Activated CD4-positive, alpha-beta T cell treated with anti-CD3 and anti-CD28 coated beads, Interleukin-2, Interleukin-6, amounts not matched to agents 100 ng/mL and 50 ng/mL, durations not matched to agents 16 hours and 8 hours (primary cell): ENCODE measurements at regions not wholly inside any gene's neighbourhood (a gene's known extent, or its start where the extent isn't known, plus 50 kb on each side); places are given as distances from the start of the nearest gene placed in this dataset.

Source experiments
- DNase-seq: peaks from one replicate; pipeline ENCODE4 v3.0.0-alpha.2; 2020

- no peak for DNase-seq
Observed at GRCh38 chr20:60518022-60518421, 559.8 kb downstream of the CDH26 start.

DNA sequence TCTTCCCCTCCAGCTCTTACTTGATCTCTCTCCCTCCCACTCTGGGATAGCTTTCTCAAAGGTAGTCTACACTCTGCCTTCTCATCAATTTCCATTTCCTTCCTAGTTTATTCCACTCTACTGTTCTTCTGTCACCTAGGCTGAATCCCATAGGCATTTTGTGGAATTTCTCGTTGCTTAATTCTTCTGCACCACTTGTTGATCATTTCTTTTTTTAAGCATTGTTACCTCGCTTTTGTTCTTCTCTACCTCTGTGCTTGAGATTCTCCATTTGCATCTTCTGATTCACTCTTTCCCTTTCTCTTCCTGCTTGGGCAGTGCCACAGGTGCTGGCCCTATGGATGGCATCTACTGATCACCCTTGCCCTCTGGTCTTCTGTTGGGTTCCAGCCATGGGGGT lies 567.2 kb downstream of the CDH26 start:
- no peak for DNase-seq

DNA sequence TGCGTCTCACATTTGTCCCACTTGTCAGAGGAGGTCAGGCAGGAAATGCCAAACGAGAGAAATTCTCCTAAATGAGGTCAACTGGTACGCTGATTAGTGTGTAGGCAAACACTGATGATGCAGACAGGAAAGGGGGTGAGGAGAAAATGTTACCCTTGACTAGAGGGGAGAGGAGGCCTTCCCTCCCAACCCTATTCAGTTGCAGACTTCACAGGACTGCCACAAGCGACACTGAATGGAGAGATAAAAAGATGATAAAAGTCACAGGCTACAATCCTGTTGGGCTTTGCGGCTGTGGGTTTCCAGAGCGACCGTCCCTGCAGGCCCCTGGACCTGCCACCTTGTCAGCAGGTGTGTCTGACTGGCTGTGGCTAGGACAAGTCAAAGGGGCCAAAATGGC lies 569.4 kb downstream of the CDH26 start:
- no peak for DNase-seq

DNA sequence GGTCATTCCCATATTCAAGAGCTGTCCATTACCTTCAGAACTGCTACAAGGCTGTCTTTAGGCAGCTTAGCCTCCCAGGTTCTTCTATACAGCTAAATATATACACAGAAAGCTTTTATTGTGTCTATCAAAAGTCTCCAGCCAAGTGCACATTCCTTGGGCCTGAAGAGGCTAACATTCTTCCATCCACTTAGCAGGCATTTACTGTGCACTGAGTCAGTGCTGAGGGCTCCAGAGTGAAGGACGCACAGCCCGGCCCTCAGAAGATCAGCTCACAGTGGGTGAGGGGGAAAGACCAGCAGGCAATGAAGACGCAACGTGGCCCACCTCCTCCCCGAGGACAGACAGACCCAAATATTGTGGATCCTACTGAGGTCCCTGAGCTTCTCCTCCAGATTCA lies 569.9 kb downstream of the CDH26 start:
- no peak for DNase-seq

DNA sequence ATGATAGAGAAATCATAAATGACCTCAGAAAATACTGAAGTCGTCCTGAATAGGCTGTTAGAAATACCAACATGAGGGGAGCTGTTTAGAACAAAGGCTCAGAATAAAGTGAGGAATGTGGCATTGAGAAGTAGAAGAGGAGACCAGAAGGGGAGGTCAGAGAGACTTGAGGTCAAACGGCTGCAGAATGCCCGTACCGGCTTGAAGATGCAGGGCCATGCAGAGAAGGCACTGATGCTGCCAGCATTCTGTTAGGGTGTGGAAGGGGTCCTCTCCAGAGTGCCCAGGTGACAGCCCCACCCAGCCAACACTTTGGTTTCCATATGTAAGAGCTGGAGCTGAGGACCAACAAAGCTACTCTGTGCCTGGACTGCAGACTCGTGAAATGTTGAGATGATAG lies 570.9 kb downstream of the CDH26 start:
- no peak for DNase-seq

GRCh38 chr20:60535211-60535610 lies 577.0 kb downstream of the CDH26 start:
- DNase-seq, result no peak

DNA sequence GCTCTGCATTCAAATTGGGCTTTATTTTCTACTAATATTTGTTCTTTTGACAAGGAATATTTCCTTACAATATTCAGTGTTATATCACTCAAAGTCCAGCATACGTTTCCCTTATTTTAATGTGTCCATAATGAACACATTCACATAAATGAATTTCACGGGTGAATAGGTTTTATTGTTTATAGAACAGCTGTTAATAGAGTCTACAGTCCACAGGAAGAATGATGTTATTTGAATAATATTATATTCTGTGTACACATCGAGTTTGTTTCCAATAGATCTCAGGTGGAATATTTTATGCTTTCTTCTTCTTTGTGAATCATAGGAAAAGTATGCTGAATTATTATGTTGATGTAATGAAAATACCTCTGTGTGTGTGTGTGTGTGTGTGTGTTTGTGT lies 582.4 kb downstream of the CDH26 start:
- no peak for DNase-seq

DNA sequence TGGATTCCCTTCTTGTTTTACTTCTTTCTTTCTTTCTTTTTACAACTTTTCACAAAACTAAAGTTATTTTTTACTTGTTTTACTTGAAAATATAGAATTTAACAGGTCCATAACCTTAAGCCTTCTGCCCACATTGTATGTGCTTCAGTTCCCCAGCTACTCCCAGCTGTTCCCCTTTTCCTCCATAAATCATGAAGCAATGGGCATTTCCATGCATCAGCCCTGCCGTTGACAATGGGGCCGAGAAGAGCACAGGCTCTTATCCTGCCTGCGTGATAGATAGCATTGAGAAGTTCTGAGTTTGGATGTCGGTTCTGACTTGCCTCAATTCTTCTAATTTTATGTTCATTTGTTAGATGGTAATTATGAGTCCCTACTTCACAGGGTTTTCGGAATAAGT lies 583.8 kb downstream of the CDH26 start:
- DNase-seq, result no peak

DNA sequence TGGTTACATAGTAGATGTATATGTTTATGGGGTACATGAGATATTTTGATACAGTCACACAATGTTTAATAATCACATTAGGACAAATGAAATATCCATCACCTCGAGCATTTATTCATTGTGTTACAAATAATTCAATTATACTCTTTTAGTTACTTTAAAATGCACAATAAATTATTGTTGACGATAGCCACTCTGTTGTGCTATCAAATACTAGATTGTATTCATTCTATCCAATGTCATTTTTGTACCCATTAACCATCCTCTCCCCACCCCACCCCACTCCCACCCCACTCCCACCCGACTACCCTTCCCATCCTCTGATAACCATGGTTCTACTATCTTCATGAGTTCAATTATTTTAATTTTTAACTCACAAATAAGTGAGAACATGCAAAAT lies 585.4 kb downstream of the CDH26 start:
- DNase-seq, result no peak

- no peak for DNase-seq
Observed at GRCh38 chr20:60553095-60553494, 594.9 kb downstream of the CDH26 start.

DNA sequence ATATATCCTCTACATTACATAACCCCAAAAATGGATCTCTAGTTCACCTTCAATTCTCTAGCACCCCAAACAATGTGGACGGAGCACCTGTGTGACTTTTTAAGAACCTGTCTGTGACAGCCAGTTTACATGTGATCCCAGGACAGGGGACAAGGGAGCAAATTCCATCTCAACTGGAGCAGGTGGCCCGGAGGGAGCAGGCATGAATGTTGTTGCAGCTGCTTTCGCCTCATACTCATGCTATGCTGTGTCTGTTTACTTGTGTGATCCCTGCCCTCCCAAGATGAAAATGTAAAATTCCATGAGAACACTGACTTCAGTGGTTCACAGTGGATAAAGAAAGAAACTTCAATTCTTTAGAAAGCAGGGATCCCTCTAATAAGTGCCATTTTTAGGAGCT lies 600.3 kb downstream of the CDH26 start:
- no peak for DNase-seq

GRCh38 chr20:60559462-60559861 lies 601.2 kb downstream of the CDH26 start:
- no peak for DNase-seq

GRCh38 chr20:60561052-60561451 lies 602.8 kb downstream of the CDH26 start:
- DNase-seq, result no peak

GRCh38 chr20:60565083-60565482 lies 606.9 kb downstream of the CDH26 start:
- no peak for DNase-seq

DNA sequence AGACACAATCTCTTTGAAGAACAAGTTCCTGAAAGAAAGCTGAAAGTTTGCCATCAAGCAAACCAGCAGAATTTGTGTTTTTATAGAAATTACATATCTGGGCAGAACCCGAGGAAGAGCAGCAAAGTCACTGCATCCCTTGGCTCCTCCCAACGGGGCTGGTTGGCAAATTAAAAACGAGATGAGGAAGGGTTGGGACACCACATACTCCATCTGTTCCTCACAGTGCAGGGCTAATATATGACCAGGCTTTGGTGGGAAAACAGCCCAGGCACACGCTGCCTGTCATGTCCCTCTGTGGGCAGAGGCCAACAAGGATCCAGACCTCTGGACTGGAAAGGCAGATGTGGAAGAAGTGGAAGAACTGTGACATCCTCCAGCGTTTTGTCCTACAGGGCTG lies 607.3 kb downstream of the CDH26 start:
- no peak for DNase-seq

DNA sequence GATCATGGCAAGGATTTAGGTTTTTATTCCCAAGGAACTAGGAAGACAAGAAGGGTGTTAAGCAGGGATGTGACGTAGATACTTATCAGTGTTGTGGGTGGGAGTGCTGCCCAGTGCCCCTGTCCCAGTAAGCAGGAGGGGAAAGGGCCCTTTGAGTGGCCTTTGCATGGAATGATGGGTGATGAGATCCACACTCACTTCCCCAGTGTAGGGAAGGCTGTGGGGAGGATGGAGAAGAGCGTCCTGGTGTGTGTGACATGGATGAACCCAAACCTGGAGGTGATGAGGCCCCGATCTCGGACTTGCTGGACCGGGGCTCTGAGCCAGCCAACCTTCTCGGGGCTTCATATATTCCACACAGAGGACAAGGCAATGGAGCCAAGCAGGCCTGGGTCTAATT lies 610.9 kb downstream of the CDH26 start:
- no peak for DNase-seq

DNA sequence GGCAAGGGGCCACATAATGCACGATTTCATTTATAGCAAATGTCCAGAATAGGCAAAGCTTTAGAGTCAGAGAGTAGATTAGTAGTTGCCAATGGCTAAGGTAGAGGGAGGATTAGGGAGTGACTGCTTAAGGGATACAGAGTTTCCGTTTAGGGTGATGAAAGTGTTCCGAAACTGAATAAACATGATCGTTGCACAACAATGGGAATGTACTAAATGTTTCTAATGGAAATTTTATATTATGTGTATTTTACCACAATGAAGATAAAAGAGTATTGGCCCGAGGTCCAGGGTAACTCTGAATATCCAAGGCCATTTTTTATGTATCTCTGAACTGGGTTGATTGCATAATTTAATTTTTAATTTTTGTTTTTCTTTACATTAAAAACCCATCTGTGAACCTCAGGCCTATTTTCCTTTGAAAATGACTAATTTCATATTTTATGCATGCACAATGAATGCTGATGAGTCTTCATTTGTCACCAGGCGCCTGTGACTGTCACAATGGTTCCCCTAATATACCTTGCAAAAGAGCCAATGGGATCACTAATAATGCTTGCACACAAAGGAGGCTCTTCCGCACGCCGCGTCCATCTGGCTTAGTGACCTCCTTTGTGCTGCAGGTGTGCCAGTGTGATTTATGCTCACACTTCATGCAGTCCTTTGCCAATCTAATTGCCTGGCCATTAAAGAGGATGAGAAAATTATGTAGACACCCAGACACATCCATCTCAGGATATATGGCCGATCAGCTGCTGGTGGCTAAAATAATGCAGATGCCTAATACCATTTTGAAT lies 612.5 kb downstream of the CDH26 start:
- no peak for DNase-seq

DNA sequence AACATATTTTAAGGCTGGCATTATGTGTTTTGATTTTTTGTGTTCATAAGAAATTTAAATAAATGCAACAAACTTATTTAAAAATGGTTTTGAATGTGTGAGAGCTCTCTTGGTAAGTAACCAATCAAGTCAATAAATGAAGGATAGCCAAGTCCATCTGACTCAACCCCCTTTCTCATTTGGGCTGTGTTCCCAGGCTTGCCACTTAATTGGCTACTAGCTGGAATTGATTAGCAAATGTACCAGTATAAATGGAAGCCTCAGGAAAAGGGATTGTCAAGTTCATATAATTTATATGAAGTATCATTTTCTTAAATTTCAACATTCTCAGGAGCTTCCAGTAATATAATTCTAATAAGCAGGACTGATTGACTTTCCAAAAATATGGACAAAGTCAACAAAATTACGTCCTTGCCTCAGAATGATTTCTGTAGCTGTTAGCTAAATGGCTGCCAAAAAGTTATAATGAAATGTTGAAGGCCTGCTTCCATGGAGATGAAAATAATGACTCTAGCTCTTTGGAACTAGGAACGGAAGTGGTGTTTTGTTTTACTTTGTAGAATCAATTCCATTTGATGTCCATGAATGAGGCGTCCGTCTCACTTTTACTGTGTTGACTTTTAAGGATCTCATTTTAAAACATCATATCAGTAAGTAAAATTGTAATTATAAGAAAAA lies 614.9 kb downstream of the CDH26 start:
- no peak for DNase-seq

GRCh38 chr20:60576236-60576635 lies 618.0 kb downstream of the CDH26 start:
- no peak for DNase-seq

DNA sequence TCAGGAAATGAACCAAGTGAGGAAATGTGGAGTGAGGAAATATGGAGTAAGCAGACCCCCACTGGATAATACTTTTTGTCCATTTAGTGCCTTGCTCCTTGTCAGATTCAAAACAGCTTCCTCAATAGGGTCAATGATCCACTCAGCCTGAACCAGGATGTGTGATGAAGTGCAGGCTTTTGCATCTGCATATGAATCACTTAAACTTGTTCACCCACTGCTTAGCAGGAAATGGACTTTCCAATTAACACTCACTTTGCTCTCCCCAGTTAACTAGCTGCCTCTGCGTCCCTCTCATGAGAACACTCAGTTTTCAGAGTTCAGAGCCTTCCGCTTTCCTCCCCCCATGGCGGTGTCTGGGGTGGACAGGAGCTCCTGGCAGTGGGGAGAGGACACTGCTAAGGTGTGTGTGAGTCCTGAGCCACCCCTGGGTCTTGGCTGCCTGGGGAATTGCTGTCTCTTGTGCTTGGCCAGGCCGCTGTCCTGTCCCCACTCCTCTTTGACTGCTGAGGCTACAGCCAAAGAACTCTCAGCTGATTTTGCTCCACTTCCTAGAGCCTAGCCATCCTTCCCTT lies 621.8 kb downstream of the CDH26 start:
- DNase-seq, result no peak

DNA sequence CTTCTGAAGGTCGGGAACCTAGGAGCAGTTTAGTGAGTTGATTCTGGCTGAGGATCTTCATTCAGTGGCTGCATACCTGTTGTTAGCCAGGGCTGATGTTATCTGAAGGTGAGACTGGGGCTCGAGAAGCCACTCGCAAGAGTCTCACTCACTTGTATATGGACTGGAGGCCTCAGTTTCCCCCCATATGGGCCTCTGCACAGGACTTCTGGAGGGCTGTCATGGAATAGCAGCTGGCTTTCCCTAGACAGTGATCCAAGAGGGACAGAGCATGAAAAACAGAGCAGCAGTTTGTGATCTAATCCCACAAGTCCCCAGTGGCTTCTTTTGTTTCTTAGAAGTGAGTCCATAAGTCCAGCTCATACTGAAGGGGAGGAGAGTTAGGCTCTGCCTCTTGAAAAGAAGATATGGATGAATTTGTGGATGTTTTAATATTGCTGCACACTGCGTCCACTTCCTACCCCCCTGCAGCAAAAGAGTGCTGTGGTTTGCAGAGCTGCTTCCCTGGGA lies 623.4 kb downstream of the CDH26 start:
- DNase-seq, result no peak

GRCh38 chr20:60583741-60584140 lies 625.5 kb downstream of the CDH26 start:
- DNase-seq, result no peak

DNA sequence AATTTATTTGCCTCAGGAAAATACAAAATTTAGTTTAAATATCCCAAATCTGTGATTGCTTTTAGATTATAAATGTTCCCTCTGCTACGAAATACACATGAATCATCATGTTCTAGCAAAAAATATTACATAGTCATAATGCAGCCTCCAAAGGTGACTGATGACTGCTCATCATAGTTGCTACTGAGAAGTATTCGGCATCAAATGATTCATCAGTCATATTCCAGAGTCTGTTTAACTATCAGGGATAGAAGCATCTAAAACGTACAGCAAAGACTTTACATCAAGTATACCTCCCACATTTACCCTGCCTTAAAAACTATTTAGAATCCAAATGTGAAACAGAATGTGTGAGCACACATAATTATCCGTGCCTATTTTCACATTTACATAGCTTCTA lies 626.0 kb downstream of the CDH26 start:
- DNase-seq, result no peak

DNA sequence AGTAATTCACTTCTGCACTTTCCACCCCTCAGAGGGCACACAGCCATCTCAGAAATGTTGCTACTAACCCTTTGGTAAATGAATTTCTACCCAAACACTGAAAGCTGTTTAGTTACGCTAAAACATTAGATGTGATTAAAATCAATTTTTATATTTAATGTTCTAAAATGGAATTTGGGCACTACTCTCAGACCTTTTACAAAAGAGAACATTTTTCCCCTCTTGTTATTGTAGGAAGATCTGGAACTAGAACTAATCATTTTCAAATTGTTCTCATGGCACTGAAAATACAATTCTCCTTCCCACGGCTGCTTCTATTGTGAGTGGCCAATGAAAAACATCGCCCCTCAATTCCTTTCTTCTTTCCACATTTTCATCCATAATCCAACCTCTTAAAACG lies 627.4 kb downstream of the CDH26 start:
- DNase-seq, result no peak
